Muscle layer of duodenum (tissue), 2 donors: ENCODE measurements at regions not wholly inside any gene's neighbourhood (a gene's known extent, or its start where the extent isn't known, plus 50 kb on each side); places are given as distances from the start of the nearest gene placed in this dataset.

Source experiments
- H3K27ac ChIP-seq: one replicate; pipeline ENCODE4 v1.7.0; 2013; ENCODE audit warnings: mild to moderate bottlenecking, low read length
- H3K27me3 ChIP-seq: one replicate; pipeline ENCODE4 v1.7.0; 2013; ENCODE audit warnings: low read depth, mild to moderate bottlenecking, control low read depth, low read length
- H3K36me3 ChIP-seq, 2 donors: one replicate each; pipeline ENCODE4 v1.7.0; 2013; ENCODE audit warnings: low read length in 2 of 2, control low read depth in 1 of 2, mild to moderate bottlenecking in 1 of 2; ENCODE audit not compliant: insufficient read depth in 2 of 2, control insufficient read depth in 1 of 2
- H3K4me1 ChIP-seq, 2 donors: one replicate each; pipeline ENCODE4 v1.7.0; 2013; ENCODE audit warnings: low read length in 2 of 2, mild to moderate bottlenecking in 2 of 2, control low read depth in 1 of 2, moderate library complexity in 1 of 2; ENCODE audit not compliant: insufficient read depth in 2 of 2, control insufficient read depth in 1 of 2
- H3K4me3 ChIP-seq, 2 donors: one replicate each; pipeline ENCODE4 v1.7.0; 2013; ENCODE audit warnings: low read length in 2 of 2, low read depth in 1 of 2, mild to moderate bottlenecking in 1 of 2
- H3K9me3 ChIP-seq, 2 donors: one replicate each; pipeline ENCODE4 v1.7.0; 2013; ENCODE audit warnings: low read length in 2 of 2, control low read depth in 1 of 2, mild to moderate bottlenecking in 1 of 2; ENCODE audit not compliant: control insufficient read depth in 1 of 2
- donor health status: healthy.

DNA sequence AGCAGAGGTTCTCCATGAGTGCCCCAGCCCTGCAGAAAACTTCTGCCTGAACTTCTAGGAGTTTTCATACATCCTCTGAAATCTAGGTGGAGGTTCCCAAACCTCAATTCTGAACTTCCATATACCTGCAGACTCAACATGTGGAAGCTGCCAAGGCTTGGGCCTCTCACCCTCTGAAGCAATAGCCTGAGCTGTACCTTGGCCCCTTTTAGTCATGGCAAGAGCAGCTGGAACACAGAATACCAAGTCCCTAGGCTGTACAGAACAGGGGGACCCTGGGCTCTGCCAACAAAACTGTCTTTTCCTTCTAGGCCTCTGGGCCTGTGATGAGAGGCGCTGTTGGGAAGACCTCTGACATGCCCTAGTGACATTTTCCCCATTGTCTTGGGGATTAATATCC lies 494.3 kb upstream of the FOXG1 start:
- Histone ChIP-seq H3K9me3 (no peaks in the 10 kb centered on the region), H3K36me3 (no peaks in the 10 kb centered on the region), H3K4me1 (no peaks in the 10 kb centered on the region), H3K4me3 (no peak overlapping the region), H3K27me3 (no peaks in the 10 kb centered on the region), H3K27ac (no peak overlapping the region)

DNA sequence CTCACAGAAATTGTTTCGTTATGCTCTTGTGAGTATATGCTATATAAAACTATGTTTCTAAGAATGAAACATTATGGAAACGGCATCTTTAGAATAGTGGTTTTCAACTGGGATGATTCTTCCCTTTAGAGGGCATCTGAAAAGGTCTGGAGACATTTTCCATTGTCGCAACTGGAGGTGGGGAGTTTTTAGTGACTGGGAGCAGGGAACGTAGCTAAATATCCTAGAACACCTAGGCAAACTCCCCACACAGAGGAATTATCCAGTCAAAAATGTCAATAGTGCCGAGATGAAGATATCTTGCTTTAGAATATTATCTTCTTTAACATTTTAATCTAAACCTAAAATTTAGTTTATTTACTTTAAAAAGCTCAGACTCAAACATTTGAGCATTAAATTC lies 486.1 kb upstream of the FOXG1 start:
- Histone ChIP-seq H3K36me3 (no peaks in the 10 kb centered on the region), H3K9me3 (no peaks in the 10 kb centered on the region), H3K4me1 (no peaks in the 10 kb centered on the region), H3K27ac (no peak overlapping the region), H3K27me3 (no peaks in the 10 kb centered on the region), H3K4me3 (no peak overlapping the region)

DNA sequence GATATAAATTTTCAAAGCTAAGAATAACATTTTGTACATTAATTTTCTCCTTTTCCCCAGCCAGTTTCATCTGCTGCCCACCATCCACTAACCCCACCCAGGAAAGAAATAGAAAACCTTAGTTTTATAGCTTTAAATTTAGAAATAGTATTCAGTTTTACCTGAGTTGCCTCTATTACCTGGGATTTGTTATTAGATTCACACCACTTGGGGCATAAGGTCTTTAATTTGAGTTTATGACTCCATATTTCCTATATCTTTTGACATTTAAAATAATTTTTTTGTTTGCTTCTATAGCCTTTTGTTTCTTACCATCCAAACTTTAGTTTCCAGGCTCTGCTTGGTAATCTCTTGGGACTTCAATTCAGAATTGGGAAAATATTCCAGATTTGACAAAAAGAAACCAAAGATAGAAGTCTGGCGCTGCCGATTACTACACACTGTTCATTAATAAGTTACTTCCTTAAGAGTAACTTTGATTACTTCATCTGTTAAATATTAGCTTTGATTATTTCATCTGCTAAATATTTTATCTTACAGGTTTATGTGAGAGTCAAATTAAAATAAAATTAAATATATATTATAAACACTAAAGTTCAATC lies 485.5 kb upstream of the FOXG1 start:
- no peaks in the 10 kb centered on the region for H3K4me1 ChIP-seq
- no peak overlapping the region for H3K4me3 ChIP-seq
- H3K36me3 ChIP-seq: no peaks in the 10 kb centered on the region
- H3K27ac ChIP-seq: no peak overlapping the region
- H3K27me3 ChIP-seq: no peaks in the 10 kb centered on the region
- H3K9me3 ChIP-seq: no peaks in the 10 kb centered on the region

GRCh38 chr14:28284546-28285300 lies 481.9 kb upstream of the FOXG1 start:
- Histone ChIP-seq H3K9me3 (no peaks in the 10 kb centered on the region), H3K4me3 (no peak overlapping the region), H3K27me3 (no peaks in the 10 kb centered on the region), H3K36me3 (no peaks in the 10 kb centered on the region), H3K4me1 (no peaks in the 10 kb centered on the region), H3K27ac (no peak overlapping the region)

DNA sequence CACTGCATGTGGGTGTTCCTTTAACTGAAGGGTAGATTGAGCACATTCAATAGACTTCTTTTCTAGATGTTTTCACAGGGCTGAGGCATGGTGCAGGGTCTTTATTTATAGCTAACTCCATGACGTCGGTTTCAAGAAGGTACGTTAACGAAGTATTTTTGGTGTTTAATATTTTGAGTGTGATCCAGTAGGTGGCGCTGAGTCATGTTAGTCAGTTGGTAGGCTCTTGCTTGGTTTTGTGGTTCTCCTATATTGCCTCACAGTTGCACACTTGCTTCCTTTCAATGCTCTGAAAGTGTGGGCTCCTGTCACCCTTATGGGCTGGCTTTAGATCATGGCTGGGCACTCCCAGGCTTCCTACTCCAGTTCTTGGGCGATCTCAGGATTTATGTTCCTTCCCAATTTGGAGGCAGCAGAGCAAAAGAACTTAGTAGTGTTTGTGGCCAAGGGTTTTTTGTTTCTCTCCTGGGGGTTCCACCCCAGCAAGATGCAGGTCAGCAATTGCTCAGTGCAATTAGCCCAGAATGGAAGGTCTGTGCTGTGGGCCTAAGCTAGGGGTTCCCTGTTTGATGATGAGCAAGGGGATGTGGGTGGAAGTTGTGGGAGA lies 471.6 kb upstream of the FOXG1 start:
- Histone ChIP-seq H3K9me3 (peaks cover 0 to 6% of the 10 kb centered on the region in 2 donors), H3K36me3 (no peaks in the 10 kb centered on the region), H3K4me3 (no peak overlapping the region), H3K27me3 (no peaks in the 10 kb centered on the region), H3K27ac (no peak overlapping the region), H3K4me1 (no peaks in the 10 kb centered on the region)

GRCh38 chr14:28297559-28297958 lies 469.0 kb upstream of the FOXG1 start:
- peaks cover 0 to 6% of the 10 kb centered on the region in 2 donors for H3K9me3 ChIP-seq
- no peak overlapping the region for H3K27ac ChIP-seq
- H3K4me3 ChIP-seq: no peak overlapping the region
- no peaks in the 10 kb centered on the region for H3K27me3 ChIP-seq
- no peaks in the 10 kb centered on the region for H3K36me3 ChIP-seq
- no peaks in the 10 kb centered on the region for H3K4me1 ChIP-seq

DNA sequence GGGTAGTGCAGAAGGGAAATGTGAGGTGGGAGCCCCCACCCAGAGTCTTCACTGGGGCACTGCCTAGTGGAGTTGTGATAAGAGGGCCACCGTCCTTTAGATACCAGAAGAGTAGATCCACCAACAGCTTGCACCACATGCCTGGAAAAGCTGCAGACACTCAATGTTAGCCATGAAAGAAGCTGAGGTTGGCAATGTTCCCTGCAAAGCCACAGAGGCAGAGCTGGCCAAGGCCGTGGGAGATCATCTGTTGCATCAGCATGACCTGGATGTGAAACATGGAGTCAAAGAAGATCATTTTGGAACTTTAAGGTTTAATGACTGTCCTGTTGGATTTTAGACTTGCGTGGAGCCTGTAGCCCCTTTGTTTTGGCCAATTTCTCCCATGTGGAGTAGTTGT lies 468.4 kb upstream of the FOXG1 start:
- Histone ChIP-seq H3K36me3 (no peaks in the 10 kb centered on the region), H3K4me3 (no peak overlapping the region), H3K9me3 (peaks cover 0 to 6% of the 10 kb centered on the region in 2 donors), H3K27me3 (no peaks in the 10 kb centered on the region), H3K4me1 (no peaks in the 10 kb centered on the region), H3K27ac (no peak overlapping the region)

DNA sequence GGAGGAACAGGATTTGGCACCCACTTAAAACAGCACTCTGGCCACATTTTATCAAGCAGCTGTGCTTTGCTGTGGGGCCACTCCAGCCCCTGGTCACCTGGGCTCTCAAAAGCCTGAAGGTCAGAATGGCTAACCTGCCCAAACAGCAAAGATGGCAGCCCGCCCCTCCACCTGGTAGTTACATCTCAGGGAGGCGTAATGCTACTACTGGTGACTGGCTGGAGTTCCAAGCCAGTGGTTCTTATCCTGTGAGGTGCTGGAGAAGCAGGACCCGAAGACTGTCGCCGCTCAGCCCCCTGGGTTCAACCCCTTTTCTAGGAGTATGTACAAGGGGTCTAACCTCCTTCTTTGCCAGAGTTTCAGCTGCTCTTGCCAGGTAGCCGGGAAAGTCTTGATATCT lies 467.4 kb upstream of the FOXG1 start:
- no peaks in the 10 kb centered on the region for H3K36me3 ChIP-seq
- no peaks in the 10 kb centered on the region for H3K4me1 ChIP-seq
- no peak overlapping the region for H3K4me3 ChIP-seq
- H3K27me3 ChIP-seq: no peaks in the 10 kb centered on the region
- no peak overlapping the region for H3K27ac ChIP-seq
- peaks cover 0 to 6% of the 10 kb centered on the region in 2 donors for H3K9me3 ChIP-seq

GRCh38 chr14:28300356-28300755 lies 466.2 kb upstream of the FOXG1 start:
- H3K9me3 ChIP-seq: peaks cover 0 to 6% of the 10 kb centered on the region in 2 donors
- H3K36me3 ChIP-seq: no peaks in the 10 kb centered on the region
- no peak overlapping the region for H3K4me3 ChIP-seq
- H3K27ac ChIP-seq: no peak overlapping the region
- no peaks in the 10 kb centered on the region for H3K4me1 ChIP-seq
- no peaks in the 10 kb centered on the region for H3K27me3 ChIP-seq

- peaks cover 0 to under 1% of the 10 kb centered on the region in 2 donors for H3K9me3 ChIP-seq
- no peaks in the 10 kb centered on the region for H3K27me3 ChIP-seq
- H3K4me3 ChIP-seq: no peak overlapping the region
These were observed 465.4 kb upstream of the FOXG1 start for GRCh38 chr14:28301179-28301578.

DNA sequence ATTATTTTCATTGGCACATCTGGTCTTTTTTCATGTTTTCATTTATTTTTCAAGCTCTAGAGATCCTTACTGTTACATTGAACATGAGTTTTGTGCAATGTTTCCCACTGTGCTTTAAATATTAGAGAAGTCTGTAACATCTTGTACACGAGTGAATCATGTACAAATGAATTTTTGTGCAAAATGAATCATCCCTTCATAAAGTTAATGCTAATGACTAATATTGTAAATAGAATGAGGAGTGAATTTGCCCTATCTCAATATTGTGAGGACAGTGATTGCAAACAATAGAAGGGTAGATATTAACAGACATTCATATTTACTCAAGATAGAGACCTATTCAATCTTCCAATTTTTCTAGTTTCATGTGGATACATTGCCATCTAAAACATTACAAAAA lies 463.3 kb upstream of the FOXG1 start:
- no peak overlapping the region for H3K4me3 ChIP-seq
- H3K27me3 ChIP-seq: no peaks in the 10 kb centered on the region
- H3K27ac ChIP-seq: no peak overlapping the region
- no peaks in the 10 kb centered on the region for H3K4me1 ChIP-seq
- no peaks in the 10 kb centered on the region for H3K9me3 ChIP-seq
- H3K36me3 ChIP-seq: no peaks in the 10 kb centered on the region

More at GRCh38 chr14:28301179-28301578, 465.4 kb upstream of the FOXG1 start:
- Histone ChIP-seq H3K36me3 (no peaks in the 10 kb centered on the region), H3K27ac (no peak overlapping the region), H3K4me1 (no peaks in the 10 kb centered on the region)
